ENCODE measurements at regions not wholly inside any gene's neighbourhood (a gene's known extent, or its start where the extent isn't known, plus 50 kb on each side); places are given as distances from the start of the nearest gene placed in this dataset.

DNA sequence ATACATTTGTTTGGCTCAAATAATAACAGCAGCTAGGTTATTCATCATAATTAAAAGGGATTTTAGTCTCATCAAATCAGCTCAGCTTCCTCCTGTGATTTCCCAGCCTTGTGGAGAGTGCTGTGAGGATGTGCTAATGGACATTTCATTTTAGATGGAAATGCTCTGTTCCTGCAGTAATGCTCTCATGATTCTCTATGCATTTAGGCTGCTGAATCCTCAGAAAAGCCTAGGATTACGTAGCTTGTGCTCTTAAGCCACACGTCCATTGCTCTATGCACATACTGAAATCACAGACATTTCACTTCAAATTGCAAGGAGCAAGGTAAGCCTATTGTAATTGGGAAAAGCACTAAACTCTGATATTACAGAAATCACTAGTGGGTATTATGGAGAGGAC is 226.6 kb upstream of the TMEM260 start:
- no peak for TF ChIP-seq CTCF (IDR thresholded peaks at IDR 0.05)
- no peak for TF ChIP-seq POLR2A (IDR thresholded peaks at IDR 0.05)

Data from testis (tissue), 2 donors.